GM19372 (cell line): ENCODE measurements at regions not wholly inside any gene's neighbourhood (a gene's known extent, or its start where the extent isn't known, plus 50 kb on each side); places are given as distances from the start of the nearest gene placed in this dataset.
"Not testable (repeated sequence)": the region's sequence is repeated elsewhere in the genome, so short reads cannot be mapped to it uniquely, and the experiment has no call there.

Source experiments
- ATAC-seq: cut with Tn5 transposase; IDR thresholded peaks from one replicate; pipeline ENCODE4 v1.9.1; 2021; ENCODE audit warnings: mild to moderate bottlenecking, low read depth, moderate library complexity; ENCODE audit not compliant: unreplicated experiment

DNA sequence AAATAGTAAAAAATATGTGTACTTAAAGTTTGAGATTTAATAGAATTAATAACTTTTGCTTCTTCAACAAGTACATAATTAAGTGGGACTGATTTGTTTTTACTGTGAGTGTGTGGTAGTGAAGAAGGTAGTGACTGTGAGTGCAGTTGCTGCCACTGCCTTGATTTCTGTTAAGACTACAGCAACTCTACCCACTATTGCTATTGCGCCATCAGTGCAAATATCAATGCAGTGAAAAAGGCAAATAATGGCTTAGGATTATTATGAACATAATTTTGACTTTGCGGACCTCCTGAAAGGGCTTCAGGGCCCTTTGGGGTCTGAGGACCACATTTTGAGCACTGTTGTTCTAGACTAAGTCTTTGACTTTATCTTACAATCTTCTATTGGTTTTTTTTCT, 112.0 kb upstream of the PITX1 start:
- ATAC-seq: no peak

DNA sequence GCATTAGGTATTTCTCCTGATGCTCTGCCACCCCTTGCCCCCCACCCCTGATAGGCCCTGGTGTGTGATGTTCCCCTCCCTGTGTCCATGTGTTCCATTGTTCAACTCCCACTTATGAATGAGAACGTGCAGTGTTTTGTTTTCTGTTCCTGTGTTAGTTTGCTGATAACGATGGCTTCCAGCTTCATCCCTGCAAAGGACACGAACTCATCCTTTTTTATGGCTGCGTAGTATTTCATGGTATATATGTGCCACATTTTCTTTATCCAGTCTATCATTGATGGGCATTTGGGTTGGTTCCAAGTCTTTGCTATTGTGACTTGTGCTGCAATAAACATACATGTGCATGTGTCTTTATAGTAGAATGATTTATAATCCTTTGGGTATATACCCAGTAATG, 109.7 kb upstream of the PITX1 start:
- not testable (repeated sequence) for ATAC-seq

DNA sequence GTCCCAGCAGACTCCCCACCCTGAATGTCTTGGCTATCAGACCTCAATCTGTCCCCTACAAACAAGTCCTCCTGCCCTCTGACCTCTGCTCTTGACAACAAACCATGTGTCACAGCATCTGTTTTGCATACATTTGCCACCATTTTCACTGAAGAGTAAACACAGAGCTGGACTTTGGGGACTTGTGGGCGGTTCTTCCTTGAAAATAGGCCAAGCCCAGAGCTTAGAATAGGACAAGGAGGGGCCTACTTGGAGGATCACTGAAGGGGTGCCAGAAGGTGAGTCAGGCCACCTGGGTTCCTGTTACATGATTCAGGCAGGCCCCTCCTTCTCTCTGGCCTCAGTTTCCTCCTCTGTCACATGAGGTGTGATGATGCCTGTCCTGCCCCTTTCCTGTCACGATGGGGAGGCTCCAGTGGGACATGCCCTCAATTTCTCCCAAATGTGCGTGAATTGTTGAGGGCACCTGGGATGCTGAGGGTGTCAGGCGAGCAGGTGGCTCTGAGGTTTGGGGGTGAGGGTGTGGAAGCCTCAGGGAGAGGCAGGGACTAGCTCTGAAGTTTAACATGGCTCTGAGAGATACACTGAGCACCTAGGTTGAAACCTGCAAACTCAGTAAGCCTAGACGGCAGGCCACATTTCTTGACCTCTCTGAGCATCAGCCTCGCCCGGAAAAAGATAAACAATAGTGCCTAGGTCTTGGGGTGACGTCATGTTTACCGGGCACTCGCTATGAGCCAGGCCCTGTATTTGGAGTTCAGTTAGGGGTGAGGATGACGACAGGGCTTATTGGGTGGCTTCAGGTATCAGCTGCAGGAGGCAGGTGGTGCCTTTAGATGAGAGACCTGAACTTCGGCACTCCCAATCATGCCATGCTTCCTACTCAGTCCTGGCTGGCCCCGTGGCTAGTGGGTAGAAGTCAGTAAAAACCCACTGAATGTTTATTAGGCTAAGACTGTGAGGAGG, 107.6 kb upstream of the PITX1 start:
- ATAC-seq: no peak

DNA sequence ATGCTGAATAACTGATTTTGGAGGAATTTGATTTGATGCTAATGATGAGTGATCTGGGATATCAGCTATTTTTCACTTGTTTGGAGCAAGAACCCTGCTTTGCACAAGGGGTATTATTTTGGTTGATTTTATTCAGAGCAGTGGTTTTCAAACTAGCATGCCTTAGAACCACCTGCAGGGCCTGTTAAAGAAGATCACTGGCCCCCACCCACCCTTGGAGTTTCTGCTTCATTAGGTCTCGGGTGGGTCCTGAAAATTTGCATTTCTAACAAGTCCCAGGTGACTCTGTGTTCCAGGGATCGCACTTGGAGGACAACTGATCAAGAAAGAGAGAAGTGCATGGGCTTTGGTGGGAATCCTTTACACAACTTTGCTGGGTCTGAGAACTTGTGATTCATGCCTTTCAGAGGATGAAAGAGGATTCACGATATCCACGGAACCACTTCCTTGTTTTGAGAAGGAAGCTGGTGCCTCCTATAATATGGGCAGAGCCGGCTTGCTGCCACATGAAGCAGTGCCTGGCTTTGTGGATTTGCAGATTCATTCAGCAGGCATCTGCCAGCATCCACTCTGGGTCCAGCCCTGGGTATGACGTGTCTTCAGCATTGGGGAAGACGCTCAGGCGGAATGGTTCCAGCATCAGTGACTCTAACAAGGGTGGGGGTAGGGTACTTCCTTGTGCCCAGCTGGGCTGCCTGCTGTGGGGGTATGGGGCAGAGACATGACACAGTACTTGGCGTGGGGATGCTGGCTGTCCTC, 106.6 kb upstream of the PITX1 start:
- no peak for ATAC-seq

DNA sequence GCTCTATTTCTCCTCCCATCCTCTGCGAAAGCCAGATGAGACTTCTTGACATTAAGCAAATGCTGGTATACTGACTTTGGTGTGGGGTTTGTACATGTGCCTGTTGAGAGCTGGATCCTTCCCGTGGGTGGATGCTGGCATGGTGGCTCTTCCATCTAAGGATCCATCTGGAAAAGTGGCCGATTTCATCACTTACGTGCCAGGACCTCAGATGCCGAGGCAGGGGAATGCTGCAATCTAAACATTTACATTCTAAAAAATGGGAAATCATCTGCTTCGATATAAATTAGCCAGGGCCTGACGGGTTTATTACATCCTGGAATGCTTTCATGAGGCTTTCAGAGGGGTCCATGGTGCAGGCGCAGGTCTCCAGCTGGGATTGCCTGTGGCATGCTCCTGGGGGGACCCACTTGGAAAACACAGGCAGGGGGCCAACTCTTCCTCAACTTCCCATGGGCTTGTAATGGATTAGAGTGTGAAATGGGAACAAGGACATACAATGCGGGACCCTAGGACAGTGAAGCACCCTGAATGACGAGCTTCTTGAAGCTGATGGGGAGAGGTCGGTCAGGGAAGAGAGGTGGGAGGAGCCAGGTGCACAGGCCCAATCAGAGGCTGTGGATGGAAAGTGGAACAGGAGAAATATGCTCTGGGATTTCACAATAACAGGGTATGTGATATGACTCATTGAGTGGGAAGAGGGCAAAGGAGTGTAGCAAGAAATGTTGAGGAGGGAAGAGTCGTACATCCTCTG, 105.5 kb upstream of the PITX1 start:
- ATAC-seq: no peak

DNA sequence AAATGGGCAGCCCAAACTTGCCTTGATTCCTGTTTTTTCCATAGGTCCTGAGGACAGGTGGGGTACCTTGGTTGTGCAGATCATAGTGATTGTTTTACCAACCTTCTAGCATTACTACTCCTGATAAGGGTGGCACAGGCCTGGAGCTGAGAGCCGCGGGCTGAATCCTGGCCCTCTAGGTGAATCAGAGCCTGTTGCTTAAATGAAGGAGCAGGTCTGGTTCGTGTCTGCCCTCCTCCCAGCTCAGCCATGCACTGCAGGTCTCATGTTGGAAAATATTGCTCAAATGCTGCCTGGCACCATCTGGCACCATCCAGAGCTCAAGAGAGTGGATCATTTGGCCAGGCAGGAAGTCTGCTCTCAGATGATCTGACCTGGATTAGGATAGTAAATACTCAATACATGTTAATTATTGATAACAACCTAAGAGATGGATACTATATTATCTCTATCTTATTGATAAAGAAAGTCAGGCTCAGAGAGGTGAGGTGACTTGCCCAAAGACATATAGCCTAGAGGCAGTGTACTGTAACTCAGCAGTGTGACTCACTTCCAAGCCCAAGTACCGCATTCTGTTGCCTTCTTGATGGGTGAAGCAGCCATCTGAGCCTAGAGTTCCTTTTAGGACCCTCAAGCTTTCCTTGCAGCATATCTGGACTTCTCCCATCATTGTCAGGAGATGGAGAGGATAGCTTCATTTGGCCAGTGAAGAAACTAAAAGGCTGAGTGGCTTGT, 104.3 kb upstream of the PITX1 start:
- no peak for ATAC-seq

DNA sequence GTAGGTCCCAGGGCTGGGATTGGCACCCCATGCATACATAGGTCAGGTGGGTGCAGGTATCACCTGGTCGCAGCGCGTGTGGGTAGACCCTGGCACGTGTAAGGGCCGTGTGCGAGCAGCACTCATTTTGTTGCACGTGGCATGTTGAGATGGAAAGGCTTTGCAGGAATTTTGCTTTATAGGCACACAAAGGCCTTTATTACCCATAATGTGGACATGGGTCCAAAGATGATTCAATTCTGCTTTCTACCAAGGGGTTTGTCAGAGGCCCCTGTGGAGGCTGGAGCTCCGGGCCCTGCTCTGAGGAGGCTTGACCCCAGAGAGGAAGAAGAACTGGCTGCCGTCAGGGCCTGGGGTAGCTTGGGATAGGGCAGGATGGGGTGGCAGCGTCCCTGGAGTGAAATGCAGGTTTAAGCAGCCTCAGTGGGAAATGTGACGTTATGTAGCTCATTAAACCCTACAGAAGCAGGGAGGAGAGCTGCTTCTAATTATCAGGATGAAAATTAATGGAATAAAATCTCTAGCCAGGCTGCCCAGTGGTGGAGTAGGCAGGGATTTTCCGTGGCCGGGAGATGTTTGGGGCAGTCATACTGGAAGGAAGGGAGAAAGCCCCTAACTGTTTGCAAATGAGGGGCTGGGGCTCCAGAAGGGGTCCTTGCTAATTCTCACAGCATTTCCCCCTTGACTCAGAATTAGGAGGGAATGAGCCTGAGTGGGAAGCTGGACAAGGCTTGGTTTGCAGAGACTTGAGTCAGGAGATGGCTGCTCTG, 103.3 kb upstream of the PITX1 start:
- ATAC-seq: no peak

DNA sequence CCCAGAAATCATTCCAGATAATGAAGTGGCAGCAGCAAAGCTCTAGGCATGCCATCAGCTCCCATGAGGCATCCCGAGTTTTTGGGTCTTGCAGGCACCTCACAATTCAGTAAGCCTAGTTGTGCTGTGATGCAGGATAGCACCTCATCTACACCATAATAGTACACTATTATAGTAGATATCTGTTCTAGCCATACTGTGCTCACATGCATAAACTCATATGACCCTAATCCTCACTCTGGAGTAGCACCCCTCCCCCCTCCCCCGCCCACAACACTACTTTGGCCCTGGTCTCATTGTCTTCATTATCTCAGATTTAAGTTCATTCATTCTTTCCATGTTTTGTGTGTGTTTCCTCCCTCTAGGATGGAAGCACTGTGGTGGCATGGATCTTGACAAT, 102.5 kb upstream of the PITX1 start:
- ATAC-seq: no peak

DNA sequence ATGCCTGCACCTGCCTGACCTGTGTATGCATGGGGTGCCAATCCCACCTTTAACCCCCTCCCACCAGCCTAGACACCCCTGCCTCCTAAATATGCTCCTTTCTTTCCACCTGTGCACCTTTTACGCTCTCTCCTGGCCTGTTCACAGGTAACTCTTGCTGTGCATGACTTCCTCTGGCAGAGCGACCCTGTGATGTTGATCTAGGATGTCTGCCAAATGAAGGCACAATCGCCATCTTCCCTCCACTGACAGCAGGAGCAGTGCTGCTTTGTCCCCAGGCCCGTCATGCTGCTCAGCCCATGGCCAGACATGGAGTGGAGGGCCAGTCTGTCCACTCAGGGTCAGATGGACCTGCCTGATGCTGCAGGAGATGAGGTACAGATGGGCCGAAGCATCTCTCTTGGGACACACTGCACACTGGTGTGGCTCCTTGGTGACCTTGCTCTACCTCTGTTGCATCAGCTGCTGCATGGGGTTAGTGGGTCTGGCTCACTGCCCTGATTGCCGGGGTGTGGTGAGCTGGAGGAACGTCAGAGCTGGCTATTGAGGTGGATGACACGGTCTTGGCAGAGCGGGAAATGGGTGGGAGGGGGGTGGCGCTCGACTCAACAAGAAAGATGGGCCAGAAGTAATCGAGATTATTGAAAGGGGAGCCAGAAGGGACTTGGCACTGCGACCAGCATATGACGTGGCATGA, 101.7 kb upstream of the PITX1 start:
- ATAC-seq: no peak

DNA sequence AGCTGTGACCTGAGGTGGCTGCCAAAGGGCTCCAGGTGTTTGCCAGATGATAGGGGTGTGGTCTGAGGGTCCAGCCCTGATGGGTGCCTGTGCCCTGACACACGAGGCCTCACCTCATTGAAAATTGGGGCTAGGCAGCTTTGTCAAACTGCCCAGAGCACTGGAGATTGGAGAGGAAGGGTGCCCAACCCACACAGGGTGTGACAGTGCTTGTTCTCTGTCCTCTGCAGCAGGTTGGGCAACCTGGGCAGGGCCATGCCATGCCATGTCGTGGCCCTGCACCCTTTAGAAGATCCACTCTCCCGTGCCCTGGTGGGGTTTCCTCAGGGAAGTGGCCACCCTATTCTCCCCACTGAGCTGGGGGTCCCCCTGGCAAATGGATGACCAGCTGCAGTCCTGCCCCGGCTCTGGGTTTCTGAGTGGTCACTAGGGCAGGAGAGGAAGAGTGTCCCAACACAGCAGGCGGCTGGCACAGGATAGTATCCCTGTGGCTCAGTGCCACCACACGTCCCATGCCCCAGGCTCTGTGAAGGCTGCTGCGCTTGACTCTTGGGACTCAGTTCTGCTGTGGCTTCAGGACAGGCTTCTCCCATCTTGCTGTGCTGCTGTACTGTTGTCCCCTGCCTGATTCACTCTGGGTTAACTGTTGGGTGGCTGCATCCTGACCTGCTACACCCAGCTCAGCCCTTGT, 100.8 kb upstream of the PITX1 start:
- ATAC-seq: no peak

DNA sequence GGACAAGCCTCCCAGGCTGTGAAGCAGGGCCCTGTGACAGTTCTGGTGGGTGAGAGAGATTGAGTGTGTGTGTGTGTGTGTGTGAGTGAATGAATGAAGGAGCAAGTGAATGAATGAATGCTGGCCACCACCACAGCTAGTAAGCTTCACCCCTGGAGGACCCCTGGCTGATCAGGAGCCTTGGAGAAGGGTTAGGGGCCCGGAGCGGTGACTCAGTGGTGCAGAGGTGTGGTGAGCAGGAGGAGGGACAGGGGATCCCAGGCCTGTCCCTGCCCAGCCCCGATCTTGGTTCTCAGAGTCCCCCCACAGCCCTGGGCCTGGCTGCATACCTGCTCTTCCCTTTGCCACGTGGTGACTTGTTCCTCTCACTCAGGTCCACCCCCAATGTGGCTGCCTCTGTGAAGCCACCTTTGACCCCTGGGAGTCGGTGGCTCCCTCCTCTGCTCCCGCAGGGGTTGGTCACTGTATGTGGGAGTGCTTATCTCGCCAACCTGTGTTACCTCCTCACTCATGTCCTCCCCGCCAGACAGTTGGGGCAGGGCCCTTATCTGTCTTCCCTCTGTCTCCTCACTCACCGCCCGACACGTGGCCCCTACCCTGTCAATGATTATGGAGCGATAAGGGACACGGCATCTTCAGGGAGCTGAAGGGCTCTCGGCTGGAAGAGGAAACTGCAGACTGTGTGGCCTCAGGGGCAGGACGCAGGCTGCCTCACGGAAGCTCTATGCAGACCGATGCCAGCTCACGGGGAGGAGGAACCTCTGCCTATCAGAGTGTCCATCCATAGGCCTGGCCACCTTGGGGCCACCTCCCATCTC, 99.9 kb upstream of the PITX1 start:
- ATAC-seq: no peak

DNA sequence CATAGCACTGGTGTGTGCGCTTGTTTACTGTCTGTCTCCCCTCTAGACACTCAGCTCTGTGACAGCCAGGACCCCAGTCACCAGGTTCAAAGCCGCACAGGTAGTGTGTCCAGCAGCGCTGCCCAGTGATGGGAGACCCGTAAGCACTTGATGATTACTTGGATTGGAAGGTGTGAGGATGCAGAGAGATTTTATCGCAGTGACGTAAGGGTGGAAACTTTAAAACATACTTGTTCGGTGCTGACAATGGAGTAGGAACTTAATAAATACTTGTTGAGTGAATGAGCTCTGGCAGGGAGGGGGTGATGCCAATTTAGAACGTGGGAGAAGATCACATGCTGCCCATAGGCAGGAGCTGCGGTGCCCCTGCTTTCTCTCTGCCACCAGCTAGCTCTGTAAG, 99.2 kb upstream of the PITX1 start:
- no peak for ATAC-seq

DNA sequence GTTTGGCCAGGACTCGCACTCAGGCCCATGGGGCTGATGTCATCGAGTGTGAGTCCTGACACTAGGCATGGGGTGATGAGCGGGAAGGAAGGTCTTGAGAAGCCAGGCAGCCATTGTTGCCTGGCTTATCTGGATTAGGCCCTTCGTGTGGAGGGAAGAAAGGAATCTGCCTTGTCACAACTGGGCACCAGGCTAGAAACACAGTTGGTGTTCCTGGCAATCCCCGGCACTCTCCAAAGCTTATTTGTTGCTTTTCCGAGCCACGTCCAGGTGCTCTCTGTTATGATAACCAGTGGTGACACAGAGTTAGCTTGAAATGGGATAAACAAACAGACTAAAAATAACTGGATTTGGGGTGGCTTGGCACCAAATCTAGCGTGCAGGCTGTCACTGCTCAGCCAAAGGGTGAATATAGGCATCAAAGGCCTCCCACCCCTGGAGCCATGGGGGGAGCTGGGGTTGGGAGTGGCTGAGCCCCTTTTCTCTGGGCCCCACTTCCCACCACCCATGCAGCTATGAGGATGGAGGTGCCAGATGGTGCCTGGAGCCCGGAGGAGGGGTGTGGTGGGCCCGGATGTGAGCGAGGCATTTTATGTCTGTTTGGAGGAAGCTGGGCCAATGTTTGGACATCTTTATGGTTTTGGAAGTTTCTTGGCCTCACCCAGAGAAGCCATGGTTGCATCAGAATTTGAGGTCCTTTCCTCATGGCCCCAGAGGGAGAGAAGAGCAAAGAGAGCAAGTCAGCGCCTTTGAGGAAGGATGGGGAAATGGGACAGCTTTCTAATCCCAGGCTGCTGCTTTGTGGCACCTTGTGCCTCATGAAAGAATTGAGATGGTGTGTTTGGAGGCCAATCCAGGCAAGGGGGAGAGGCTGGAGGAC, 98.0 kb upstream of the PITX1 start:
- no peak for ATAC-seq

DNA sequence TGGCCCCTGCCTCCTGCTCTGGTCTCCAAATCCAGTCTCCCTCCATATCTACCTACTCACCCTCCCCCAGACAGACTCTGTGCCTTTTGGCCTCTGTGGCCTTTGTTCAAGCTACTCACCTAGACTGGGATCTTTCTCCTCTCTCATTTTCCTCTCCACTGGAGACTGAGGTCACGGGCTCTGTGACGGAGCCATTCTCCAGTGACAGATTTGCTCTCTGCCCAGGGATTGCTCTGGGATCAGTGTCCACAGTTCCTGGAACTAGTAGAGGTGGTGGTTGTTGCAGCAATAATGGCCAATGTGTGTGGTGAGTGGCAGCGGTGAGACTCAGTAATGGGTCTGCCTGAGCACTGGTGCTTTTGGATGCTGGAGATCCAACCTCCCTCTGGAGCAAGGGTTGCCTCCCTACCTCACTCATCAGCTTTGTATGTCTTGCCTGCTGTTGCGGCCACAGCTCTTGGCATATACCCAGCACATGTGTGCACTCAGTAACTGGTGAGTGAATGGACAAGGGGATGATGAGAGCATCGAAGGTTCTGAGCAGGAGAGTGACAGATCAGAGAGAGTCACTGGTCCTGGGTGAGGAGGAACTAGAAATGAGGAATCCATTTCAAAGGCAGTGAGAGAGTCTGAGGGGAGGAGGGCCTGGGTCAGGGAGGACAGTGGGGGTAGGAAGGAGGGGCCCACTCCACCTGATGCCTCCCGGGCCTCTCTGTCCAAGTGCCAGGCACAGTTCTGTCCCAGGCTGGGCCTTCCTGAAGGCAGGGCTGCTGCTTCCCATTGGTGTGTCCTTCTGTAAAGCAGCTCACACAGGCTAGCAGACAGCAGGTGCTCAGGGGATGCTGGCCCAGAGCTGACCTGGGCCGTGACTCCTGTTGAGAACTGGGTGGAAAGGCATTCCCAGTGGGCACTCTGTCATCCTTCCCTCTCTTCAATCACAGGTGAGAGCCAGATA, 96.5 kb upstream of the PITX1 start:
- ATAC-seq: no peak

DNA sequence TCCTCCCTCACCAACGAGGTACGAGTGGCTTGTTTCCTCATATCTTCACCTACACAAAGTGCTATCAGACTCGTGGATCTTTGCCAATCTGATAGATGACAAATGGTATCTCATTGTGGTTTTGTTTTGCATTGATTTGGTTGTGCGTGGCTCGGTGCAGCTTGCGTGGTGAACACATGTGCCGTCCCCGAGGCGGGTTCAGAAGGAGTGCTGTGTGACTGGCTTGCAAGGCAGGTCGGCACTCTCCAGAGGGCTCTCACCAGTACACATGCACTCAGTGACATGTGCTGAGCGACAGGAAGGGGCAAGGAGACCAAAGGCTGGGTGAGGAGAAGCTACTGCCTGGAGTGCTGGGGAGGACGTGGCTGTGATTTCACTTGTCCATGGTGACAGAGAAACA, 95.3 kb upstream of the PITX1 start:
- ATAC-seq: no peak

DNA sequence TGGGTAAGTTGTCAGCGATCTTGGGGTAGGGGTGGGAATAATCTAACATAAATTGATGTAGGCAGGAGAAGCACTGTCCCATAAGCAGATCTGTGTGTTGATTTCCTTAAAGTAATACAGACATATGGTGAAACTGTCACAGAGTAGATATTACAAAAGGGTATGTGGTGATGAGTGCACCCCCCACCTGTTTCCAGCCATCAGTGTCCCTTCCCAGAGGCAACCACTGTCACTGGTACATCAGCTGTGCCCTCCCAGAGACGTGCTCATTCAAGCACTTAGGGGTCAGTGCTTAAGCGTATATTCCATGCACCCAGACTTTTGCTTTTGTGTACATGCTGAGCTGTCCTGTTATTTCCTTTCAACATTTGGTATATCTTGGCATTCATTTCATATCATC, 94.3 kb upstream of the PITX1 start:
- ATAC-seq: no peak
